HG03097 (cell line): ENCODE measurements at regions not wholly inside any gene's neighbourhood (a gene's known extent, or its start where the extent isn't known, plus 50 kb on each side); places are given as distances from the start of the nearest gene placed in this dataset.
"Not testable (repeated sequence)": the region's sequence is repeated elsewhere in the genome, so short reads cannot be mapped to it uniquely, and the experiment has no call there.

Experiments
- ATAC-seq: cut with Tn5 transposase; IDR thresholded peaks from one replicate; pipeline ENCODE4 v1.9.1; 2021; ENCODE audit not compliant: unreplicated experiment, low FRiP score

GRCh38 chr13:91024157-91024792 is 323.2 kb upstream of the MIR17HG start:
- ATAC-seq: no peak

GRCh38 chr13:91025442-91025841 is 322.0 kb upstream of the MIR17HG start:
- no peak for ATAC-seq

- no peak for ATAC-seq
Measured at GRCh38 chr13:91031508-91031907, 316.0 kb upstream of the MIR17HG start.

GRCh38 chr13:91032104-91032503 is 315.4 kb upstream of the MIR17HG start:
- ATAC-seq: no peak

GRCh38 chr13:91036886-91037285 is 310.6 kb upstream of the MIR17HG start:
- no peak for ATAC-seq

GRCh38 chr13:91042870-91043269 is 304.6 kb upstream of the MIR17HG start:
- no peak for ATAC-seq

GRCh38 chr13:91045351-91046034 is 302.0 kb upstream of the MIR17HG start:
- no peak for ATAC-seq

GRCh38 chr13:91046715-91047327 is 300.7 kb upstream of the MIR17HG start:
- ATAC-seq: no peak

- ATAC-seq: no peak
Measured at GRCh38 chr13:91050970-91051369, 296.5 kb upstream of the MIR17HG start.

GRCh38 chr13:91052876-91053275 is 294.6 kb upstream of the MIR17HG start:
- no peak for ATAC-seq

- ATAC-seq: no peak
Measured at GRCh38 chr13:91053318-91054065, 294.0 kb upstream of the MIR17HG start.

GRCh38 chr13:91054902-91055301 is 292.6 kb upstream of the MIR17HG start:
- ATAC-seq: no peak

GRCh38 chr13:91056746-91057145 is 290.7 kb upstream of the MIR17HG start:
- peak; percentile 88 for ATAC-seq

GRCh38 chr13:91057507-91057906 is 290.0 kb upstream of the MIR17HG start:
- not testable (repeated sequence) for ATAC-seq

- ATAC-seq: no peak
Measured at GRCh38 chr13:91058066-91058465, 289.4 kb upstream of the MIR17HG start.

- ATAC-seq: no peak
Measured at GRCh38 chr13:91058919-91059318, 288.6 kb upstream of the MIR17HG start.

- no peak for ATAC-seq
Measured at GRCh38 chr13:91066745-91067144, 280.7 kb upstream of the MIR17HG start.

GRCh38 chr13:91072486-91072885 is 275.0 kb upstream of the MIR17HG start:
- no peak for ATAC-seq

GRCh38 chr13:91074091-91074490 is 273.4 kb upstream of the MIR17HG start:
- no peak for ATAC-seq

- ATAC-seq: no peak
Measured at GRCh38 chr13:91076830-91077229, 270.7 kb upstream of the MIR17HG start.

GRCh38 chr13:91078093-91078679 is 269.3 kb upstream of the MIR17HG start:
- ATAC-seq: no peak
